GM19099 (cell line): ENCODE measurements at regions not wholly inside any gene's neighbourhood (a gene's known extent, or its start where the extent isn't known, plus 50 kb on each side); places are given as distances from the start of the nearest gene placed in this dataset.

Experiments
- POLR2A ChIP-seq: IDR thresholded peaks from 3 replicates; pipeline ENCODE4 v1.6.1; 2011; ENCODE audit warnings: low read depth; ENCODE audit not compliant: insufficient read length; ENCODE audit errors: extremely low read depth

DNA sequence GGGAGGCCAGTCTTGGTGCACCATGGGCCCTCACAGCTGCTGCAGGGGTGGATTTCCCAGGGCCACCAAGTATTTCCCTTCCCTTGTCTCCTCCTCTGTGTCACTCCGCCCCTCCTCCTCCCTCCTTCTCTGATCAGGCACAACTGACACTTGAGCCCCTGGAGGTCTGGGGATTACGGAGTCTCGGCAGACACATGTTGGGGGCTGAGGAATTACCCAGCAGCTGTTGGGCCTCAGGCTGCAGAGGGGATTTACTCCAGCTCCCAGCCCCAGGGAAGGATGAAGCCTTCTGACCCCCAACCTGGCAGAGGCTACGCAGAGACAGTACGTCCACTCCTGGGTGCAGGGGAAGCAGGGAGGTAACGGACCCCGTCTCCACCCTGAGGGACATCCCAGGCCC is 420.5 kb upstream of the SULF2 start:
- no peak for TF ChIP-seq POLR2A

DNA sequence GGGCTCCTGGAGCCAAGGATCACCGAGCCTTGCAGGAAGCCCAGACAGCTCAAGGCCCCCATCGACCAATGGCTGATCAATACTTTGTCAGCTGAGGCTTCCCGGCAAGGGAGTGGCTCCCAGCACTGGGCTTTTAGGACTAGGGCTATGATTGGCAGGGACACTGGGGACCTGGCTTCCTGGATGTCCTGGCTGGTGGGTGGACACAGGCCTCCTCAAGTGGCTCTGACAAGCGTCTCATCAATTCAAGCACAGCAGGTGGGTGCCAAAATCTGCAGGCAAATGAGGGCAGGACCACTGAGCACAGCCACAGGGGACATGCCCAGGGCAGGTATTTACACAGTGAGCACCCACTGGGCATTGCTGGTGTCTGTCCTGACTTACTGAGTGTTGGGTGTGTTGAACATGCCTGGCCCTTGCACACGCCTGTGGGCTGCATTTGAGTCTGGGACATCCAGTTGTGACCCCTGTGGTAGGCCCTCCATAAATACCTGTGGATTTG is 420.1 kb upstream of the SULF2 start:
- no peak for TF ChIP-seq POLR2A

DNA sequence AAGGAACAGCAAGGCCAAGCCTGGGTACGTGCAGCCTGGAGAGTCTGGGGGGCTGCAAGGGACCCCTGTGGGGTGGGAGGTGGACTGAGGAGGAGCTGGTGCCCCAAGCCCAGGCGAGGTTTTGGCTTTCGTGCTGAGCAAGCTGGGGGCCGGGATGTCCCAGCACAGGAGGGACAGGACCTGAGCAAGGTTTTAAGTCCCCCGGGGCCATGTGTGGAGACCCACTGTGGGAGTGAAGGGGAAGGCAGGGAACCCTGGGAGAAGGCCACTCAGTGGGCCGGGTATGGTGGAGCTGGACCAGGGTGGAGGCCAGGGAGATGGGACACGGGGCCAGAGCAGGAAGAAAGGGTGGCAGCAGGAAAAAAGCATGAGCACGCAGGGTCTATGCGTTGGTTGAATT is 419.2 kb upstream of the SULF2 start:
- no peak for TF ChIP-seq POLR2A

DNA sequence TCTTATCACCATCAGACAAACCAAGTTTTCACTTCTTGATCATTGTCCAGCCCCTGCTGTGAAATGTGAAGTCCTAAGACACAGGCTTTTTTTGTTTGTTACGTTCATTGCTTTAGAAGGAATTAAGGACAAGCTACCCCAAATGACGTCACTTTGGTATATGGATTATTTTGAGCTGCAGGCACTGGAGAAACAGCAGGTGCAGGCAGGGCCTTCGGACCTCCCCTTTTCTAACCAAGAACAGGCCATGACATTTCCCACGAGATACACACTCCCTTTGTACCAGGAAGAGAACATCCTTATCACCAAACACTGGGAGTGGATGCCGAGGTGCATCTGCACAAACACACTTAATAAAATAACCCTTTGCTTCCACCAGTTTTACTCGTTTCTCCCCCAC is 418.0 kb upstream of the SULF2 start:
- no peak for TF ChIP-seq POLR2A

DNA sequence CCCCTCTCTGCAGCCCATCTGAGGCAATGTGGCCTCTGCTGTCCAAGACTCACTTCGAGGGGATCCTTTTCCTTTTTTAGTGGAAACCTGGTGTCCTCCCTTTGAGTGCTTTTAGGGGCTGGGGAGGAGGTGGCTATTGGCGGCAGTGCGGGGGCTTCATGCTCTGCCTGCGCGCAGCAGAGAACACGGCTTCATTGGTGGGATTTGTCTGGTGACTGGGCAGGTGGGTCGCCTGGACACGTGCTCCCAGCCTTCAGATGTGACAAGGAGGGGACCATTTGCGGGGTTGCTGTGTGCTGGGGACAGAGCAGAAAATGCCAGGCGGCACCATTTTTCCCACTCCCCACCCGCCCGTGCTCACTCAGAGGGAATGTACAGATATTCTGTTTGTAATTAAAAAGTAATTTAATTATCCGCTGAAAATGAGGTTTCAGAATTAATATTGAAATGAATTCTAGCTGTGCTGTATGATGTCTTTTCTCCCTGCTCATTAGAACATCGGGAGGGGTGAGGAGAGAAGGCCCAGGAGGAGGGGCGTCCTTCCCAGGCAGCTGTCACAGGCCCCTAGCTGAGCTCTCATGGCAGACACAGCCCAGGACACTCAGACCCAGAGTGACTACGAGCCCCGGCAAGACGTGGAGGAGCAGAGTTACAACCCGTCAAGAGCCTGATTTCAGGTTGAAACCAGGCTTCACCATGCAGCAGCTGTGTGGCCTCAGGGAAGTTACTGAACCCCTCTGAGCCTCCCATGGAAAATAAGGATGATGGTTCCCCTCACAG is 417.2 kb upstream of the SULF2 start:
- no peak for TF ChIP-seq POLR2A

DNA sequence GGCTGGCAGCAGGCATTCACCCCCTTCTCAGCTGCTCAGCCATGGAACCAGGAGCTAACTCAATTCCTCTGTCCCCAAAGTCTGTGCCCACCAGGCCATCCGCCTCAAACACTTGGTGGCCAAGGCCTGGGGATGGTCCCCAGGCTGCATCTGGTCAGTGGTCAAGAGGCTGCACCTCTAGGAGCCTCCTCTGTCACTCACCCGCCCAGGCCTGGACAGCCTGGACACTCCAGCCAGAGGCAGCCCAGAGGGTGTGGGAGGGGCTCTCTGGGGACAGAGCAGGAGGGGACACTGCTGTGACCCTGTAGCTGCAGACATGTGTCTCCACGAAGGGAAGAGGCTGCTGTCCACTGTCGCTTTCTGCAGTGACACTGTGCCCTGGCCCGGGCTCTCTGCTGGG is 416.6 kb upstream of the SULF2 start:
- TF ChIP-seq POLR2A: no peak

DNA sequence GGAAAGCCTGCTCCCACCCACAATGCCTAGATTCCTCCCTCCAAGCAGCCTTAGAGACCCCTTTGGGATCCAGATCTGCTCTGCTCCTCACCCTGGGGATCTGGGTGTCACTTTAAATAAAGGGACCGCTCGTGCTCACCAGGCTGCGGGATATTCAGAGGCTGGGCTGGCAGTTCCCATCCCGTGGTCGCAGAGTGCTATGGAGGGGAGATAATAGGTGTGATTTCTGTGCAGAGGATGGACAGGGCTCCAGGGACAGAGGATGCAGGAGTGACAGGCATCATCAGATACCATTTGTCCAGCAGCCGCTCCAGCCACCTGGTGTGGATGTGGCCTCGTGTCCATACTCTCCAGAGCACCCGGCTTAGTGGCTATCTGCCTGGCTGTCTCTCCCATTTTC is 415.9 kb upstream of the SULF2 start:
- TF ChIP-seq POLR2A: no peak

DNA sequence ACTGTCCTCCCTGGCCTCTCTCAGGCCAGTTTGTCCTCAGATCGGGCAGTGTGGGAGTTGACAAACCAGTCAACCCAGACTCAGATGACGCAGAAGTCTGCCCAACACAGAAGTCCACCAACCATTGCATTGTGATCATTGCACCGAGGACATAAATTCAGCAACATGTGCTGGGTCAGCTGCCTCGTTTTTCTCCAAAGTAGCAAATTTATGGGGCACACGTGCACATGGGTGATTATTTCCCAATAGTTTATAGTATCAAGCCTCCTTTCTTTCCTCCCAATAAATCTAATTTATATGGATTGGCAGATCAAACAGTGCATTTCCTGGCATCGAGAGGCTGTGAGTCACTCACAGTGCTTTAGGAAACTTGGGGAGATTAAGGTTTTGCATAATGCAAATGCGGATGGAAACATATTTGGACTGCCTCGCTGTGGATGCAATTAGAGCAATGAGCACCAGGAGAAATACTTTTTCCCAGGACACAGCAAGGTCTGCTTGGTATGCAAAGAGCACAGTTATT is 413.7 kb upstream of the SULF2 start:
- TF ChIP-seq POLR2A: no peak

DNA sequence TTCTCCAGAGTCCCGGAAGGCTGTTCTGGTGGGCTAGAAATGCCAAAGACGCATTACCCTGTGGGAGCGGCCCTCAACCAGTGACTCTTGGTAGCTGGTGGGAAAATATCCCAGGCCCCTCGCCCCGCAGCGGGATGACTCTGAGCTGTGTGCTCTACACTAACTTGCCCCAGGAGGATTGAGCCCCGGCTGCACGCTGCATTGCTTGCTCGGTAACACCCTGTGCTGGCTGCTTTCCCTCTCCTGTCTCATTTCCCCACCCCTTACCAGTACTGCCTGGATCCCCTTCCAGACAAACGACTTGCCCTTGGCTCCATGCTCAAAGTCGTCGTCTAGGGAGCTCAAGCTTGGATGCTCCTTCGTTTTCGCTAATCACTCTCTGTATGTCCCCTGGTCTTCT is 411.8 kb upstream of the SULF2 start:
- TF ChIP-seq POLR2A: no peak

DNA sequence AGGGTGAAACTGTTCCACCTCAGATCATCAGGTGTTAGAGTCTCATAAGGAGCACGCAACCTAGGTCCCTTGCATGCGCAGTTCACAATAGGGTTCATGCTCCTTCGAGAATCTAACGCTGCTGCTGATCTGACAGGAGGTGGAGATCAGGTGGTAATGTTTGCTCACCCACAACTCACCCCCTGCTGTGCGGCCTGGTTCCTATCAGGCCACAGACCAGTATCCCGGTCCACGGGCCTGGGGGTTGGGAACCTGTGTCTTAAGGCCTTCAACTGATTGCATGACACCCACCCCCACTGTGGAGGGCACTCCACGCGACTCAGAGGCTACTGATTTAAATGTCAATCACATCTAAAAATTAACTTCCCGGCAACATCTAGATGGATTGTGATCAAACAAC is 411.2 kb upstream of the SULF2 start:
- TF ChIP-seq POLR2A: no peak

DNA sequence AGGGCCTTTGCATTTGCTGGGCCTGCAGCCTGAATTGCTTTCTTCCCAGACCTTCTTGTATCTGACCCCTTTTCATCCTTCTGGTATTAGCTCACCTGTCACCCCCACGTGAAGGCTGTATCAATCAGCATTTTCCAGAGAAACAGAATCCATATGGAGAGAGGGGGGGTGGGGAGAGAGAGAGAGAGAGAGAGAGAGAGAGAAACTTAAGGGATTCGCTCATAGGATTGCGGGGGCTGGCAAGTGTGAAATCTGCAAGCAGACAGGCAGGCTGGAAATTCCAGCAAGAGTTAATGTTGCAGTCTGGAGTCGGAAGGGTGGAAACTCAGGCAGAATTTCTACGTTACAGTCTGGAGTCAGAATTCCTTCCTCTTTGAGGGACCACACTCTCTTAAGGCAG is 410.7 kb upstream of the SULF2 start:
- TF ChIP-seq POLR2A: no peak

DNA sequence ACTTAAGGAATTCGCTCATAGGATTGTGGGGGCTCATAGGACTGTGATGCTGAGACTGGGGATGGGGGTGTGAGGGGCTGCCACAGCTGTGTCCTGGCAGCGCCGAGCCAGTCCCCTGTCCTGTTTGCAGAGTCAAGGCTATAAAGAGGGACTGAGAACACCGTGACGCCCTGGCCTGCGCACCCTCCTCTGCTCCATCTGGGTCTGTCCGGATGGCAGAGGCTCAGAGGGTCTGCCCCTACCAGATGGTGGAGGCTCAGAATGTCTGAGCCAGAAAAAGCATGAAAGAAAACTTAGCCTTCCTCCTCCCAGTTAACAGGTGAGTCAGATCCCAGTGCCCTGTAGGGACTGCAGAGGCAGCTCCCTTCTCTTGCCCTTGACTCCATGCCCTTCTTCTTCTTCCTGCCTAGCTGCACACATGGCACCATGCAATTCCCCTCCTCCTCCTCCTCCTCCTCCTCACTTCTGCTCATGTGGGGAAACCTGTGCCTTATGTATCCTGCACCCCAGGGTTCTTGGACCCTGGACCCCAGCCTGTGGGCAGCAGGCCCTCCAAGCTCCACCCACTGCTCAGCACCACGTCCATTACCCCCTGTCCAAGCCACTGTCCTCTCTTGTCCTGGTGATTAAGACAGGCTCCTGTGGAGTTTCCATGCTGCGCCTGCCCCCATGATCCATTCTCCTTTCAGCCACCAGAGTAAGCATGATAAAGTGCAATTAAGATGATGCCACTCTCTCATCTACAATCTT is 410.0 kb upstream of the SULF2 start:
- no peak for TF ChIP-seq POLR2A

DNA sequence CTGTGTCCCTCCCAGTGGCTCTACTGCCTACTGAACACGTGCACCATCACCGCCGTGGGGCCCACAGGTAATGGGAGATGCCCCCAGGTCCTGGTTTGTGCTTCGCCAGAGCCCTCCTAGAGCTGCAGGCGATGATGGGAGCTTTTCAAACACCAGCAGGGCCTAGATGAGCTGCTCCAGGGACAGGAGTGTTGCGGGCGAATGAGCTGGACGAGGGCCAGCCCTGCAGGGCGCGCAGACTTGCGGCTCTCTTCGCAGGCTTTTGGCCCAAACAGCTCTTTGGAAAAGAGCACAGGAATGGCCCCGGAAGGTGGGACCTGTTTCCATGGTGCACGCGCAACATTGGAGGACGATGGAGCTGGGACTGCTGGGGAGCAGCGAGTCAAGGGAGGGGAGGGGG is 409.3 kb upstream of the SULF2 start:
- TF ChIP-seq POLR2A: no peak

DNA sequence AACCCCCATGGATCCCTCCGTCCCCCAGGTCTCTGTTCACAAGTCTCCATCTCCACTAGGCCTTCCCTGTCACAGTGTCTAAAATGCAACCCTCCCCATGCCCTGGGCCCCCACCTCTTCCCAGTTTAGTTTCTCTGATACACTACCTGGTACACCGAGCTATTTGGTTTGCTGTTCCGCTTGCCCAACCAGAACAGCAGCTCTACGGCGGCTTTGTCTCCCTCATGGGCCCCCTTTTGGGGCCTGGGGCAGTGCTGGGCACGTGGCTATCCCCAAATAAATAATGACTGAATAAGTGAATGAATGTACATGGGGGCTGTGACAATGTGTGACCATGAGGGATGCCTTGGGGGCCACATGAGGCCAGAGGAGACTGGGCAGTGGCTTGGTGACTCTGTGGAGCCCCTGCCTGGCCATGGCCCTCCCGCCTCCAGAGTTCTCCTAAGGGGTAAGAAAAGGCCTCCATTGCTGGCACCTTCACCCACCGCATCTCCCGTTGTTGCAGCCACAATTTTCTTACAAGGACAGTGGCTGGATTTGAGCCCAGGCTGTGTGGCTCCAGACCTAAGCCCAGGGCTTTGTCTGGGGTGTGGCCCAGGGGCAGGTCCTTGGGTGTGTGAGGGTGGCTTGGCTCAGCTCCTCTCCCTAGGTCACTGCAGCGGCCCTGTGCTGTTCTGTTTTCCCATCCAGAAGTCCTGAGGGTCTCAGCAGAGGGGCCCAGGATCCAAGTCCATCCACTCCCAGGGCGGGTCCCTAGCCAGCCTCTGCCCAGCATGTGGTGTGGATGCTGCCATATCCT is 408.5 kb upstream of the SULF2 start:
- no peak for TF ChIP-seq POLR2A

DNA sequence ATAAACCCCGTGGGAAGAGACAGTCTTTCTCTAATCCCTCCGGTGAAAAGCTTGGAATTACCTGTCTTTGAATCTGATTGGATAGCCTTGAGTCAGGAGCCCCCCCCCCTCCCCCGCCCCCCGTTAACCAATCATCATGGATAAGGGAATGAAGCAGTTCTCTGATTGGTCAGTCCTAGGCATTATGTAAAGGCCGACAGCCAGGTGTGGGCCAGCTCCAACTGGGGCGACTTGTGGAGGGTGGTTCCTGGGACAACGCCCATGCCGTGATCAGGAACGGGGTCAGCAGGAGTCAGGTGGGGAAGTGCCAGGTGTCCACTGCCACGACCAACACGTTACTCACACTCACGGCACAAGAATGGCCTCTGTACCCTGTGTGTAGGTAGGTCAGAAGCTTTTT is 406.8 kb upstream of the SULF2 start:
- TF ChIP-seq POLR2A: no peak
